HepG2 (cell line): ENCODE measurements at regions not wholly inside any gene's neighbourhood (a gene's known extent, or its start where the extent isn't known, plus 50 kb on each side); places are given as distances from the start of the nearest gene placed in this dataset.

Source experiments
- ATAC-seq: fragments of 200-7000 bp; cut with Tn5 transposase; 3 replicates; pipeline ENCODE4 v1.9.1; 2020; ENCODE audit warnings: mild to moderate bottlenecking, moderate library complexity
- BruUV-seq: library from RNA; stranded (reverse); fragments of 400-500 nt; replicated peaks from 2 replicates; lab custom pipeline; 2021; lab: Mats Ljungman, UMichigan
- CTCF ChIA-PET: fragments of 300-600 bp; formaldehyde crosslinking; extraction: SDS; loops from one replicate; lab custom pipeline; 2021; ENCODE audit warnings: low total read pairs, inconsistent platforms, low intra/inter-chr PET ratio; lab: Yijun Ruan, JAX
- POLR2A ChIA-PET: fragments of 350-600 bp; sonication (Branson Sonifier 250); formaldehyde crosslinking; loops from one replicate; lab custom pipeline; 2020; ENCODE audit warnings: antibody characterized with exemption, inconsistent platforms; lab: Yijun Ruan, JAX
- DNase-seq: peaks from one replicate; pipeline ENCODE4 v3.0.0-alpha.2; 2015; ENCODE audit warnings: low spot score
- FAIRE-seq: peaks from 3 replicates; lab custom pipeline; 2011; peaks lifted over from hg19 to GRCh38; lab: Jason Lieb, UNC
- H2AFZ ChIP-seq: one replicate; pipeline ENCODE4 v1.6.1; 2011; ENCODE audit warnings: low read length, inconsistent platforms
- H3K27ac ChIP-seq: fragments of 300-600 bp; 3 replicates; pipeline ENCODE4 v1.8.0; 2011; ENCODE audit warnings: mixed run types, mild to moderate bottlenecking, mixed read lengths, low read length, inconsistent platforms; ENCODE audit not compliant: insufficient read depth; ENCODE audit errors: extremely low read length
- H3K27me3 ChIP-seq, 2 experiments: fragments of 200-600 bp in 1 of 2; 2 replicates in 1 of 2; 3 replicates in 1 of 2; pipeline versions ENCODE4 v1.6.0 to v1.8.0; 2011; ENCODE audit warnings: low read length in 2 of 2, mild to moderate bottlenecking in 2 of 2, moderate library complexity in 2 of 2, inconsistent platforms in 1 of 2; ENCODE audit not compliant: insufficient read depth in 2 of 2, control insufficient read depth in 1 of 2
- H3K36me3 ChIP-seq, 2 experiments: fragments of 200-600 bp in 1 of 2; replicated peaks in 1 of 2; 2 replicates in 1 of 2; 3 replicates in 1 of 2; pipeline versions ENCODE4 v1.5.1 to v1.8.0; 2011; ENCODE audit warnings: low read length in 2 of 2, inconsistent platforms in 1 of 2; ENCODE audit not compliant: insufficient read depth in 2 of 2, control insufficient read depth in 1 of 2
- H3K4me1 ChIP-seq: 2 replicates; pipeline ENCODE4 v1.5.1; 2012; ENCODE audit warnings: low read length, inconsistent platforms; ENCODE audit not compliant: insufficient read depth
- H3K4me2 ChIP-seq: 2 replicates; pipeline ENCODE4 v1.6.0; 2011; ENCODE audit warnings: low read depth, low read length, inconsistent platforms
- H3K4me3 ChIP-seq, 3 experiments: fragments of 200-600 bp in 1 of 3; sonication (generic), shearing (Covaris generic) in 1 of 3; replicated peaks in 1 of 3; 2 replicates each; pipeline ENCODE4 v1.5.1; 2011 to 2016; ENCODE audit warnings: low read length in 3 of 3, inconsistent platforms in 2 of 3, low read depth in 2 of 3, mild to moderate bottlenecking in 2 of 3, control low read depth in 1 of 3, mixed read lengths in 1 of 3; ENCODE audit not compliant: insufficient read depth in 1 of 3
- H3K79me2 ChIP-seq: one replicate; pipeline ENCODE4 v1.6.1; 2011; ENCODE audit warnings: low read length, inconsistent platforms; ENCODE audit not compliant: insufficient read depth
- H3K9ac ChIP-seq: 2 replicates; pipeline ENCODE4 v1.6.0; 2011; ENCODE audit warnings: mild to moderate bottlenecking, low read depth, low read length, inconsistent platforms; ENCODE audit not compliant: insufficient read depth
- H3K9me3 ChIP-seq: 2 replicates; pipeline ENCODE4 v1.5.1; 2012; ENCODE audit warnings: mild to moderate bottlenecking, low read length
- H4K20me1 ChIP-seq: 2 replicates; pipeline ENCODE4 v1.6.0; 2011; ENCODE audit warnings: inconsistent platforms, mild to moderate bottlenecking, low read length, moderate library complexity; ENCODE audit not compliant: insufficient read depth
- MIXL1 ChIP-seq: IDR thresholded peaks from 2 replicates; pipeline ENCODE4 v1.6.1; 2016
- MLXIP ChIP-seq: sonication (generic); formaldehyde crosslinking; IDR thresholded peaks from 2 replicates; pipeline ENCODE4 v1.9.0; 2021; ENCODE audit warnings: missing genetic modification reagents, borderline replicate concordance
- NBN ChIP-seq: fragments of 450-650 bp; conservative IDR thresholded peaks from 2 replicates; pipeline ENCODE4 v1.6.1; 2017
- PLRG1 ChIP-seq: fragments of 450-650 bp; conservative IDR thresholded peaks from 2 replicates; pipeline ENCODE4 v1.6.1; 2016
- RARA ChIP-seq: IDR thresholded peaks from 2 replicates; pipeline ENCODE4 v1.6.1; 2016; ENCODE audit warnings: missing genetic modification reagents, missing compliant biosample characterization
- SOX6 ChIP-seq, 2 experiments: fragments of 450-650 bp in 1 of 2; sonication (generic) in 1 of 2; formaldehyde crosslinking in 1 of 2; IDR thresholded peaks; 2 replicates each; pipeline versions ENCODE4 v1.4.0 to v1.6.1; 2017 to 2020; ENCODE audit warnings: antibody characterized with exemption in 1 of 2, mild to moderate bottlenecking in 1 of 2, missing genetic modification reagents in 1 of 2
- SP2 ChIP-seq: sonication (generic); formaldehyde crosslinking; IDR thresholded peaks from 2 replicates; pipeline ENCODE4 v1.5.1; 2020; ENCODE audit warnings: mild to moderate bottlenecking, missing genetic modification reagents
- ZNF136 ChIP-seq: sonication (generic); formaldehyde crosslinking; IDR thresholded peaks from 2 replicates; pipeline ENCODE4 v1.8.1; 2022; ENCODE audit warnings: low read depth, mild to moderate bottlenecking, moderate library complexity, missing genetic modification reagents
- WGBS: methylation state at CpG from one replicate; pipeline ENCODE4 v1.1.6; 2017; ENCODE audit warnings: low lambda C conversion rate; 5-methylcytosine and 5-hydroxymethylcytosine counted together
- in situ Hi-C: cut with HindIII; loops from 2 replicates; pipeline ENCODE4 v1.10.0; 2017; ENCODE audit warnings: low pct_unique_long_range_greater_than_20kb; ENCODE audit not compliant: extremely low pct_ligation_motif_present
- intact Hi-C: fragments of 100-400 bp; cut with micrococcal nuclease; formaldehyde crosslinking; loops from one replicate; pipeline ENCODE4 v1.10.0; 2022; ENCODE audit not compliant: unreplicated experiment
- TF ChIP-seq, protein P1 (sequence below): sonication (generic); formaldehyde crosslinking; IDR thresholded peaks from 2 replicates; pipeline ENCODE4 v1.9.0; 2021; ENCODE audit warnings: mild to moderate bottlenecking, missing genetic modification reagents
- TF ChIP-seq, protein P2 (sequence below): sonication (generic); formaldehyde crosslinking; IDR thresholded peaks from 2 replicates; pipeline ENCODE4 v1.4.0; 2020; ENCODE audit warnings: missing genetic modification reagents, borderline replicate concordance

DNA sequence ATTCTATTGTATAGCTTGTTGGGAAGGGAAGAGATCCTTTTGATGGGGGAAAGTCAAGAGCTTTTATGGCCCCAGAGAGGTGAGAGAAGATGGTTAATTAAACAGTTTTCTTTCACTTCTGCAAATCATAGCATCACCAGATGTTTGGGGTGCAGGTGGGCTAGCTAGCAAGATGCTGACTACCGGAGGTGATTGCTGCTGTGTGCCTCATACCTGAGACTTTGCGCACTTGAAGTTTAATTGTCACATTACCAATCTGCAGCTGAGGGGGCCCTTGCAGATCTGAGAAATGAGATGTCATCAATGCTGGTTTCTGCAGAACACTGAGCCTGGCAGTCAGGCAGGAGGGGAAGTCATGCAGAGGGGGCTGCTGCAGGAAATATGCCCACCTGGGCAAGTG is 73.9 kb downstream of the SNRPE start (continued):
- TF ChIP-seq, protein P1, sequence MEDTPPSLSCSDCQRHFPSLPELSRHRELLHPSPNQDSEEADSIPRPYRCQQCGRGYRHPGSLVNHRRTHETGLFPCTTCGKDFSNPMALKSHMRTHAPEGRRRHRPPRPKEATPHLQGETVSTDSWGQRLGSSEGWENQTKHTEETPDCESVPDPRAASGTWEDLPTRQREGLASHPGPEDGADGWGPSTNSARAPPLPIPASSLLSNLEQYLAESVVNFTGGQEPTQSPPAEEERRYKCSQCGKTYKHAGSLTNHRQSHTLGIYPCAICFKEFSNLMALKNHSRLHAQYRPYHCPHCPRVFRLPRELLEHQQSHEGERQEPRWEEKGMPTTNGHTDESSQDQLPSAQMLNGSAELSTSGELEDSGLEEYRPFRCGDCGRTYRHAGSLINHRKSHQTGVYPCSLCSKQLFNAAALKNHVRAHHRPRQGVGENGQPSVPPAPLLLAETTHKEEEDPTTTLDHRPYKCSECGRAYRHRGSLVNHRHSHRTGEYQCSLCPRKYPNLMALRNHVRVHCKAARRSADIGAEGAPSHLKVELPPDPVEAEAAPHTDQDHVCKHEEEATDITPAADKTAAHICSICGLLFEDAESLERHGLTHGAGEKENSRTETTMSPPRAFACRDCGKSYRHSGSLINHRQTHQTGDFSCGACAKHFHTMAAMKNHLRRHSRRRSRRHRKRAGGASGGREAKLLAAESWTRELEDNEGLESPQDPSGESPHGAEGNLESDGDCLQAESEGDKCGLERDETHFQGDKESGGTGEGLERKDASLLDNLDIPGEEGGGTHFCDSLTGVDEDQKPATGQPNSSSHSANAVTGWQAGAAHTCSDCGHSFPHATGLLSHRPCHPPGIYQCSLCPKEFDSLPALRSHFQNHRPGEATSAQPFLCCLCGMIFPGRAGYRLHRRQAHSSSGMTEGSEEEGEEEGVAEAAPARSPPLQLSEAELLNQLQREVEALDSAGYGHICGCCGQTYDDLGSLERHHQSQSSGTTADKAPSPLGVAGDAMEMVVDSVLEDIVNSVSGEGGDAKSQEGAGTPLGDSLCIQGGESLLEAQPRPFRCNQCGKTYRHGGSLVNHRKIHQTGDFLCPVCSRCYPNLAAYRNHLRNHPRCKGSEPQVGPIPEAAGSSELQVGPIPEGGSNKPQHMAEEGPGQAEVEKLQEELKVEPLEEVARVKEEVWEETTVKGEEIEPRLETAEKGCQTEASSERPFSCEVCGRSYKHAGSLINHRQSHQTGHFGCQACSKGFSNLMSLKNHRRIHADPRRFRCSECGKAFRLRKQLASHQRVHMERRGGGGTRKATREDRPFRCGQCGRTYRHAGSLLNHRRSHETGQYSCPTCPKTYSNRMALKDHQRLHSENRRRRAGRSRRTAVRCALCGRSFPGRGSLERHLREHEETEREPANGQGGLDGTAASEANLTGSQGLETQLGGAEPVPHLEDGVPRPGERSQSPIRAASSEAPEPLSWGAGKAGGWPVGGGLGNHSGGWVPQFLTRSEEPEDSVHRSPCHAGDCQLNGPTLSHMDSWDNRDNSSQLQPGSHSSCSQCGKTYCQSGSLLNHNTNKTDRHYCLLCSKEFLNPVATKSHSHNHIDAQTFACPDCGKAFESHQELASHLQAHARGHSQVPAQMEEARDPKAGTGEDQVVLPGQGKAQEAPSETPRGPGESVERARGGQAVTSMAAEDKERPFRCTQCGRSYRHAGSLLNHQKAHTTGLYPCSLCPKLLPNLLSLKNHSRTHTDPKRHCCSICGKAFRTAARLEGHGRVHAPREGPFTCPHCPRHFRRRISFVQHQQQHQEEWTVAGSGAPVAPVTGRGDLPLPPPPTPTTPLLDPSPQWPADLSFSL (CRISPR knock-in tag), result no peak
- TF ChIP-seq NBN (no peak), PLRG1 (no peak), SP2 (CRISPR knock-in tag) (no peak), SOX6 (IDR thresholded peaks at IDR 0.05) (no peak), SOX6 (CRISPR knock-in tag; IDR thresholded peaks at IDR 0.05) (no peak), RARA (no peak), MIXL1 (CRISPR knock-in tag) (no peak)

GRCh38 chr1:203937678-203938330 is 76.4 kb downstream of the SNRPE start:
- Histone ChIP-seq H3K79me2 (no peaks in the 10 kb centered on the region), H3K36me3 (no peaks in the 10 kb centered on the region), H3K4me1 (no peaks in the 10 kb centered on the region), H3K9ac (no peak overlapping the region), H3K27me3 (no peaks in the 10 kb centered on the region), H2AFZ (no peak overlapping the region), H4K20me1 (no peaks in the 10 kb centered on the region), H3K4me3 (no peak overlapping the region), H3K4me2 (no peak overlapping the region), H3K27ac (no peak overlapping the region), H3K9me3 (no peaks in the 10 kb centered on the region)
- DNase-seq, result no peak
- in situ Hi-C loops, result no loop called here
- ATAC-seq, result no peak
- ChIA-PET POLR2A (no interaction called here), CTCF (no interaction called here)
- 13% methylated on average over 5 of the region's 5 CpGs for WGBS
- no peak for FAIRE-seq
- no TSS peak for BruUV-seq
- intact Hi-C loops, result no loop called here
- TF ChIP-seq MLXIP (CRISPR knock-in tag) (no peak), ZNF136 (no peak)
- TF ChIP-seq, protein P2, sequence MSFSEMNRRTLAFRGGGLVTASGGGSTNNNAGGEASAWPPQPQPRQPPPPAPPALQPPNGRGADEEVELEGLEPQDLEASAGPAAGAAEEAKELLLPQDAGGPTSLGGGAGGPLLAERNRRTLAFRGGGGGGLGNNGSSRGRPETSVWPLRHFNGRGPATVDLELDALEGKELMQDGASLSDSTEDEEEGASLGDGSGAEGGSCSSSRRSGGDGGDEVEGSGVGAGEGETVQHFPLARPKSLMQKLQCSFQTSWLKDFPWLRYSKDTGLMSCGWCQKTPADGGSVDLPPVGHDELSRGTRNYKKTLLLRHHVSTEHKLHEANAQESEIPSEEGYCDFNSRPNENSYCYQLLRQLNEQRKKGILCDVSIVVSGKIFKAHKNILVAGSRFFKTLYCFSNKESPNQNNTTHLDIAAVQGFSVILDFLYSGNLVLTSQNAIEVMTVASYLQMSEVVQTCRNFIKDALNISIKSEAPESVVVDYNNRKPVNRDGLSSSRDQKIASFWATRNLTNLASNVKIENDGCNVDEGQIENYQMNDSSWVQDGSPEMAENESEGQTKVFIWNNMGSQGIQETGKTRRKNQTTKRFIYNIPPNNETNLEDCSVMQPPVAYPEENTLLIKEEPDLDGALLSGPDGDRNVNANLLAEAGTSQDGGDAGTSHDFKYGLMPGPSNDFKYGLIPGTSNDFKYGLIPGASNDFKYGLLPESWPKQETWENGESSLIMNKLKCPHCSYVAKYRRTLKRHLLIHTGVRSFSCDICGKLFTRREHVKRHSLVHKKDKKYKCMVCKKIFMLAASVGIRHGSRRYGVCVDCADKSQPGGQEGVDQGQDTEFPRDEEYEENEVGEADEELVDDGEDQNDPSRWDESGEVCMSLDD (CRISPR knock-in tag), result no peak
